ENCODE measurements at regions not wholly inside any gene's neighbourhood (a gene's known extent, or its start where the extent isn't known, plus 50 kb on each side); places are given as distances from the start of the nearest gene placed in this dataset.

GRCh38 chr5:9724707-9725106, 94.6 kb upstream of the TAS2R1 start:
- no peak overlapping the region for H2AFZ ChIP-seq (ENCODE audit: low read depth, low read length)
- H3K36me3 ChIP-seq (ENCODE audit: insufficient read depth, low read length), result no peaks in the 10 kb centered on the region
- H3K27me3 ChIP-seq (ENCODE audit: insufficient read depth, low read length), result no peaks in the 10 kb centered on the region
- no peaks in the 10 kb centered on the region for H3K4me1 ChIP-seq (ENCODE audit: insufficient read depth, low read length)
- no peak overlapping the region for H3K4me3 ChIP-seq (ENCODE audit: low read length)
- no peaks in the 10 kb centered on the region for H3K9me3 ChIP-seq (ENCODE audit: low read length)

GRCh38 chr5:9722601-9723180, 92.5 kb upstream of the TAS2R1 start:
- H3K4me3 ChIP-seq (ENCODE audit: low read length), result no peak overlapping the region
- H2AFZ ChIP-seq (ENCODE audit: low read depth, low read length), result no peak overlapping the region
- no peaks in the 10 kb centered on the region for H3K9me3 ChIP-seq (ENCODE audit: low read length)
- no peaks in the 10 kb centered on the region for H3K4me1 ChIP-seq (ENCODE audit: insufficient read depth, low read length)
- H3K27me3 ChIP-seq (ENCODE audit: insufficient read depth, low read length), result no peaks in the 10 kb centered on the region
- no peaks in the 10 kb centered on the region for H3K36me3 ChIP-seq (ENCODE audit: insufficient read depth, low read length)

DNA sequence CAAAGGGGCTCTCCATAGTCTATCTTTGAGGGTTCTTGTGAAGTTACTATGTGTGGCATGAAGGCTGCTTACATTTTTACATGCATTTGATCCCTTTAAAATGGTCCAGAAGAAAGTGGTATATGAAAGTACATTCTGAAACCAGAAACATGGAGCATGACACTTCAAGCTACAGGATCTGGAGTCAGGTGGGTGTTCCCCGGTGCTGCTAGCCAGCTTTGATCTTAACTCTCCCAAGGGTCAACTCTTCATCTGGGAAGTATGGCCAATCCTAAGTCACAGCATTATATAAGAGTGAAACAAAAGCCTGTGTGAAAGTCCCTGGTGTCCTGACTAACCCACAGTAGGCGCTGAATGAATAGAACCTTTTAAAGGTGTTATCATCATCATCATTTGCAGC, 91.0 kb upstream of the TAS2R1 start:
- no peaks in the 10 kb centered on the region for H3K9me3 ChIP-seq (ENCODE audit: low read length)
- no peaks in the 10 kb centered on the region for H3K36me3 ChIP-seq (ENCODE audit: insufficient read depth, low read length)
- H2AFZ ChIP-seq (ENCODE audit: low read depth, low read length), result no peak overlapping the region
- H3K4me1 ChIP-seq (ENCODE audit: insufficient read depth, low read length), result no peaks in the 10 kb centered on the region
- H3K27me3 ChIP-seq (ENCODE audit: insufficient read depth, low read length), result no peaks in the 10 kb centered on the region
- no peak overlapping the region for H3K4me3 ChIP-seq (ENCODE audit: low read length)

- Histone ChIP-seq H3K4me3 (ENCODE audit: low read length) (no peak overlapping the region), H3K36me3 (ENCODE audit: insufficient read depth, low read length) (no peaks in the 10 kb centered on the region), H3K4me1 (ENCODE audit: insufficient read depth, low read length) (no peaks in the 10 kb centered on the region), H3K27me3 (ENCODE audit: insufficient read depth, low read length) (no peaks in the 10 kb centered on the region), H2AFZ (ENCODE audit: low read depth, low read length) (no peak overlapping the region), H3K9me3 (ENCODE audit: low read length) (no peaks in the 10 kb centered on the region)
Measured at GRCh38 chr5:9720361-9720760, 90.2 kb upstream of the TAS2R1 start.

DNA sequence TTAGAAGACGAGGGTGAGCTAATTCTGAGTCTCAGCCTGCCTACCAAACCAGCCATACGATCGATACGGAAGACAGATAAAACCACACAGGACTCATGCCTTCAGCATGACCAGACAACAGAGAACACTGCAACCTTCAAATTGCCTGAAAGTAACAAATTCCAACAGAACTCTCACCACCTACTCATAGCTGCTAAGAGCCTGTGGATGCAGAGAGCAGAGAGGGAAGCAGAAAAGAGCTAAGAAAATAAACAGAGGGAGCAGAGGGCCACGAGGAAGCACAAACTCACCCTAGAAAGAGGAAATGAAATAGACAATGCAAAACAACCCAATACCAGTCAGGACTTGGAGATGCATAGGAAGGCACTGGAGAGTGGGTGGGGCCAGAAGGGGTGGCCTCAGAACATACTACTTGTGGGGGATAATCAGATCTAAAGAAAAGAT, 86.7 kb upstream of the TAS2R1 start:
- no peak overlapping the region for H3K4me3 ChIP-seq (ENCODE audit: low read length)
- no peaks in the 10 kb centered on the region for H3K4me1 ChIP-seq (ENCODE audit: insufficient read depth, low read length)
- peaks cover 3% of the 10 kb centered on the region for H3K27me3 ChIP-seq (ENCODE audit: insufficient read depth, low read length)
- no peaks in the 10 kb centered on the region for H3K9me3 ChIP-seq (ENCODE audit: low read length)
- H3K36me3 ChIP-seq (ENCODE audit: insufficient read depth, low read length), result no peaks in the 10 kb centered on the region
- H2AFZ ChIP-seq (ENCODE audit: low read depth, low read length), result no peak overlapping the region

GRCh38 chr5:9715891-9716335, 85.8 kb upstream of the TAS2R1 start:
- Histone ChIP-seq H3K27me3 (ENCODE audit: insufficient read depth, low read length) (peaks cover 3% of the 10 kb centered on the region), H3K36me3 (ENCODE audit: insufficient read depth, low read length) (no peaks in the 10 kb centered on the region), H3K4me3 (ENCODE audit: low read length) (no peak overlapping the region), H2AFZ (ENCODE audit: low read depth, low read length) (no peak overlapping the region), H3K9me3 (ENCODE audit: low read length) (no peaks in the 10 kb centered on the region), H3K4me1 (ENCODE audit: insufficient read depth, low read length) (no peaks in the 10 kb centered on the region)

GRCh38 chr5:9713959-9714586, 83.9 kb upstream of the TAS2R1 start:
- peaks cover 3% of the 10 kb centered on the region for H3K27me3 ChIP-seq (ENCODE audit: insufficient read depth, low read length)
- H3K36me3 ChIP-seq (ENCODE audit: insufficient read depth, low read length), result no peaks in the 10 kb centered on the region
- no peak overlapping the region for H3K4me3 ChIP-seq (ENCODE audit: low read length)
- H3K9me3 ChIP-seq (ENCODE audit: low read length), result no peaks in the 10 kb centered on the region
- no peaks in the 10 kb centered on the region for H3K4me1 ChIP-seq (ENCODE audit: insufficient read depth, low read length)
- no peak overlapping the region for H2AFZ ChIP-seq (ENCODE audit: low read depth, low read length)

DNA sequence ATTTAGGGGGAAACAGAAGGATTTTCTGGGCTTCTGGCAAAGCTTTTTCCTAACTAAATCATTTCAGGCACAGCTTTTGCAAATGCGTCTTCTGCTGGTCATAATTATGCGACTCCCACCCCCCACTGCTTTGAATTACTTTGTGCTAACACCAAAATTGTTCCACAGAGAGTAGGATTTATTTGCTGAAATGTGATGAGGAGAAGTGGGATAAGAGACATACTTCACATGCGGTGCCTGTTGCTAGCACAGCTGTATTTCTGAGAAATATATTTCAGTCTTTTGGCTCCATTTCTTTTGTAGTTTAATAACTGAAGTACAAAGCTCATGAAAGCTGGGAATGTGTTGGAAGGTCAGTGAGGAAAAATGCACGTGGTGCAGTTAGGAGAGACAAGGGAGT, 83.2 kb upstream of the TAS2R1 start:
- H3K4me1 ChIP-seq (ENCODE audit: insufficient read depth, low read length), result no peaks in the 10 kb centered on the region
- H3K36me3 ChIP-seq (ENCODE audit: insufficient read depth, low read length), result no peaks in the 10 kb centered on the region
- no peak overlapping the region for H3K4me3 ChIP-seq (ENCODE audit: low read length)
- H2AFZ ChIP-seq (ENCODE audit: low read depth, low read length), result no peak overlapping the region
- H3K27me3 ChIP-seq (ENCODE audit: insufficient read depth, low read length), result peaks cover 3% of the 10 kb centered on the region
- no peaks in the 10 kb centered on the region for H3K9me3 ChIP-seq (ENCODE audit: low read length)

- Histone ChIP-seq H3K9me3 (ENCODE audit: low read length) (no peaks in the 10 kb centered on the region), H3K27me3 (ENCODE audit: insufficient read depth, low read length) (peaks cover 3% of the 10 kb centered on the region), H3K36me3 (ENCODE audit: insufficient read depth, low read length) (no peaks in the 10 kb centered on the region), H3K4me1 (ENCODE audit: insufficient read depth, low read length) (peaks cover 2% of the 10 kb centered on the region), H2AFZ (ENCODE audit: low read depth, low read length) (no peak overlapping the region), H3K4me3 (ENCODE audit: low read length) (no peak overlapping the region)
Measured at GRCh38 chr5:9712911-9713310, 82.8 kb upstream of the TAS2R1 start.

DNA sequence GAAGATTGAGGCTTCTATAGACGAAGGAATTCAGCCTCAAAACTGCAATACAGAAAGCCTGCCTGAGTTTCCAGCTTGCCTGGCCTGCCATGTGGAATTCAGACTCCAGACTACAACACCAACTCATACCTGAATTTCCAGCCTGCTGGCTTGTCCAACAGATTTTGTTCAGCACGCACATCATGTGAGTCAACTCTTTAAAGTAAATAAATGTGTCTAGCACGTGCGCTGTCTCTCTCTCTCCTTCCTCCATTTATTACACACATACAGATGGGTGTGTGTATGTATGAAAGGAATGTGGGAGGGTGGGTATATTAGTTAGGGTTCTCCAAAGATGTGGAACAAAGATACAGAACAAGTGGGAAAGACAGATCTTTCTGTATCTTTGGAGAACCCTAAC, 82.4 kb upstream of the TAS2R1 start:
- H3K9me3 ChIP-seq (ENCODE audit: low read length), result no peaks in the 10 kb centered on the region
- H2AFZ ChIP-seq (ENCODE audit: low read depth, low read length), result no peak overlapping the region
- peaks cover 6% of the 10 kb centered on the region for H3K4me1 ChIP-seq (ENCODE audit: insufficient read depth, low read length)
- no peak overlapping the region for H3K4me3 ChIP-seq (ENCODE audit: low read length)
- no peaks in the 10 kb centered on the region for H3K36me3 ChIP-seq (ENCODE audit: insufficient read depth, low read length)
- peaks cover 3% of the 10 kb centered on the region for H3K27me3 ChIP-seq (ENCODE audit: insufficient read depth, low read length)

DNA sequence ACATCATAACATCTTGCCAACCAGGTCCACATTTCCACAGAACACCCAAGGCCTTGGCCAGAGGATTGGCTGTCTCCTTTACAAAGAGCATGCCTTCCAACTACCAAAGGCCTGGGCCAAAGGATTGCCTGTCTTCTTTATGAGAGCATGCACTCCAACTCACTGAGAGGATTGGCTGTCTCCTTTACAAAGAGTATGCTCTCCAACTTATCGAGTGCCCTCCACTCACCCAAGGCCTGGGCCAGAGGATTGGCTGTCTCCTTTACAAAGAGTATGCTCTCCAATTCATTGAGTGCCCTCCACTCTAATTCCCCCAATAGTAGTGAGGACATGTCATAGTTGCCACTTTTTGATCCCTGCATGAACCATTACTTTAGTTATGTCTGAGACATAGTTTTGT, 79.9 kb upstream of the TAS2R1 start:
- Histone ChIP-seq H3K36me3 (ENCODE audit: insufficient read depth, low read length) (no peaks in the 10 kb centered on the region), H3K4me1 (ENCODE audit: insufficient read depth, low read length) (peaks cover 6% of the 10 kb centered on the region), H3K9me3 (ENCODE audit: low read length) (no peaks in the 10 kb centered on the region), H3K4me3 (ENCODE audit: low read length) (no peak overlapping the region), H3K27me3 (ENCODE audit: insufficient read depth, low read length) (peaks cover 3% of the 10 kb centered on the region), H2AFZ (ENCODE audit: low read depth, low read length) (no peak overlapping the region)

DNA sequence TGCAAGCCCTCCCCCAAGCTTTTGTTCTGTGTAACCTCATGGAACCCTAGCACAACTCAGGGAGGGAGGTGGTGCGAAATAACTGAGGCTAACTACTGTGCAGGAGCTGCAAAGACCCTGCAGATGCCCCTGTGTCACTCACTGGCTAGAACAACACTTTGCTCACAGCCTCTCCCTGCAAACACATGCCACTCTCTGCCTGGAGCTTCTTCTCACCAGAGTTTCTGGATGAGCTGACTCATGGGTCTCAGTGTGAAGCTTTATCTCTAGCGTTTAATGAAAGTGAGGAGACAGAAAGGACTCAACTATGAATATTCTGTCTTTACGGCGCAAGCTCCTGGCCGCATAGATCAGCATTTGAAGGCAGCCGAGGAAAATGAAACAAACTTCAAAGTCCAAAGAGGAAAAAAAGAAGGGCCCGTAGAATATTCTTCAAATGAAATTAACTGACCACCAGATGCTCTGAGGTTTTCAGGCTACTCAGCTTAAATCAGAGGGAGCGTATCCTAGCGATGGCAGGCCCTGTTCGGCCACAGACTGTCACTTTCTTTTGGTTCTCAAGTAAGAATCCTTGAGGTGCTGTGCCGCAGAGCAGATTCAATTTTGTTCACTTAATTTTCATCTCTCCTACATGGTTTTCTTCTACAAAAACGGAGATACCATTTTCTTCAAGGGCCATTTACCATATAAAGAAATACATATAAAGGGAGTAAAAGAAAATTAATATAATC, 77.7 kb upstream of the TAS2R1 start:
- Histone ChIP-seq H3K36me3 (ENCODE audit: insufficient read depth, low read length) (no peaks in the 10 kb centered on the region), H3K9me3 (ENCODE audit: low read length) (no peaks in the 10 kb centered on the region), H3K4me1 (ENCODE audit: insufficient read depth, low read length) (peaks cover 6% of the 10 kb centered on the region), H2AFZ (ENCODE audit: low read depth, low read length) (no peak overlapping the region), H3K4me3 (ENCODE audit: low read length) (no peak overlapping the region), H3K27me3 (ENCODE audit: insufficient read depth, low read length) (no peaks in the 10 kb centered on the region)

DNA sequence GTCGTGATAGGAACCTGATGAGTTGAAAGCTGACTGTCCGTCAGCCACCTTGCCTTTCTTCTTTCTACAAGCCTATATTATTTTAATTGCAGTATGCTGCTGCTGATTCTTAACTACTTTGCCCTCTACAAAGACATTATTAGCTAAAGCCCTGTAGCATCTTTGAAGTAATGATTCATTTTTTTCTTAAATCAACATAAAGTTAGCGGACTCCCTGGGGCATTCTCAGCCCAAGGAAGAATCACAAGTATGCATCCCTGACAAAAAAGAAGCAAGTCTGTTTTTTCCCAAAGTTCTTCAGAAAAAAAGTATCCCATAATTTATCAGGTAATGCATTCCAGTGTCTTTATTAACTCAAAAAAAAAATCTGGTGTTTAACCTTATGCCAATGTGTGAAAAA, 69.5 kb upstream of the TAS2R1 start:
- no peak overlapping the region for H2AFZ ChIP-seq (ENCODE audit: low read depth, low read length)
- no peaks in the 10 kb centered on the region for H3K9me3 ChIP-seq (ENCODE audit: low read length)
- no peaks in the 10 kb centered on the region for H3K27me3 ChIP-seq (ENCODE audit: insufficient read depth, low read length)
- no peak overlapping the region for H3K4me3 ChIP-seq (ENCODE audit: low read length)
- H3K4me1 ChIP-seq (ENCODE audit: insufficient read depth, low read length), result no peaks in the 10 kb centered on the region
- H3K36me3 ChIP-seq (ENCODE audit: insufficient read depth, low read length), result no peaks in the 10 kb centered on the region
